ENCODE measurements at regions not wholly inside any gene's neighbourhood (a gene's known extent, or its start where the extent isn't known, plus 50 kb on each side); places are given as distances from the start of the nearest gene placed in this dataset.

- no peak for FAIRE-seq
- H3K4me2 ChIP-seq (ENCODE audit: insufficient read depth, low read length): no peak overlapping the region
- TF ChIP-seq CTCF (IDR thresholded peaks at IDR 0.05; ENCODE audit: extremely low read depth in 1 of 2, insufficient read depth in 1 of 2, low read depth in 1 of 2, low read length in 2 of 2) (no peak), JUN (IDR thresholded peaks at IDR 0.05; ENCODE audit: borderline replicate concordance, insufficient read depth, insufficient read length, low read depth) (no peak), FOS (IDR thresholded peaks at IDR 0.05; ENCODE audit: borderline replicate concordance, insufficient read depth, low read length) (no peak)
- DNase-seq (ENCODE audit: low read depth, low spot score): no peak
- no TSS peak for BruUV-seq (replicated peaks)
- no peaks in the 10 kb centered on the region for H3K9me1 ChIP-seq (replicated peaks; ENCODE audit: control insufficient read depth, extremely low read depth, insufficient read depth, low read length)
- no peaks in the 10 kb centered on the region for H3K27me3 ChIP-seq (ENCODE audit: control insufficient read depth in 2 of 2, insufficient read depth in 2 of 2, low read length in 2 of 2)
- dilution Hi-C loops (cut with MboI; ENCODE audit: extremely low pct_ligation_motif_present, low sequenced_read_pairs) (no loop called here), intact Hi-C loops (cut with micrococcal nuclease) (loop anchor here (5.0 to 10.0 kb wide), 2 partner anchors 316 to 736 kb away; no protein-coding TSS in a partner anchor)
- H3K4me3 ChIP-seq (replicated peaks in 1 of 3; ENCODE audit: insufficient read depth in 1 of 3, low read depth in 1 of 3, low read length in 3 of 3): no peak overlapping the region
- H3K9ac ChIP-seq (replicated peaks; ENCODE audit: extremely low read depth, insufficient read depth, low read length): no peak overlapping the region
- ChIA-PET POLR2A (no interaction called here), CTCF (interaction anchor here (0.8 to 1.5 kb wide), 4 partner anchors 8 to 326 kb away, joined by 3 to 5 read pairs (median 3); no protein-coding TSS in a partner anchor)
- H3K36me3 ChIP-seq (ENCODE audit: control insufficient read depth in 2 of 2, extremely low read depth in 1 of 2, insufficient read depth in 2 of 2, low read length in 2 of 2): no peaks in the 10 kb centered on the region
- H3K4me1 ChIP-seq (ENCODE audit: control insufficient read depth, extremely low read depth, insufficient read depth, low read length): no peaks in the 10 kb centered on the region
- H2AFZ ChIP-seq (ENCODE audit: low read depth, low read length): no peak overlapping the region
- no peaks in the 10 kb centered on the region for H4K20me1 ChIP-seq (replicated peaks; ENCODE audit: control insufficient read depth, extremely low read depth, insufficient read depth, low read length)
- no peaks in the 10 kb centered on the region for H3K79me2 ChIP-seq (ENCODE audit: control insufficient read depth, insufficient read depth, low read length)
- no peak overlapping the region for H3K27ac ChIP-seq (ENCODE audit: insufficient read depth, low read depth, low read length)
- H3K9me3 ChIP-seq (replicated peaks; ENCODE audit: control insufficient read depth, insufficient read depth, low read length): no peaks in the 10 kb centered on the region
Observed at GRCh38 chr9:109888695-109889094, 108.7 kb downstream of the PALM2AKAP2 start.

- intact Hi-C loops (cut with micrococcal nuclease): loop anchor here (5.0 to 10.0 kb wide), 2 partner anchors 317 to 735 kb away; no protein-coding TSS in a partner anchor
- no peaks in the 10 kb centered on the region for H4K20me1 ChIP-seq (replicated peaks; ENCODE audit: control insufficient read depth, extremely low read depth, insufficient read depth, low read length)
- no peak overlapping the region for H3K27ac ChIP-seq (ENCODE audit: insufficient read depth, low read depth, low read length)
- TF ChIP-seq FOS (IDR thresholded peaks at IDR 0.05; ENCODE audit: borderline replicate concordance, insufficient read depth, low read length) (no peak), POLR2A (IDR thresholded peaks at IDR 0.05; ENCODE audit: low read depth, low read length) (no peak), JUN (IDR thresholded peaks at IDR 0.05; ENCODE audit: borderline replicate concordance, insufficient read depth, insufficient read length, low read depth) (no peak), MYC (IDR thresholded peaks at IDR 0.05; ENCODE audit: low read depth, low read length) (no peak), GATA2 (IDR thresholded peaks at IDR 0.05; ENCODE audit: insufficient read depth, insufficient read length, low read depth, low read length) (no peak), CTCF (IDR thresholded peaks at IDR 0.05; ENCODE audit: extremely low read depth in 1 of 2, insufficient read depth in 1 of 2, low read depth in 1 of 2, low read length in 2 of 2) (no peak), POLR2AphosphoS5 (IDR thresholded peaks at IDR 0.05; ENCODE audit: insufficient read depth, low read depth, low read length) (no peak), EZH2 (IDR thresholded peaks at IDR 0.05; ENCODE audit: borderline replicate concordance, low read depth, low read length, severe bottlenecking) (no peak)
- TF ChIP-seq, protein P1, sequence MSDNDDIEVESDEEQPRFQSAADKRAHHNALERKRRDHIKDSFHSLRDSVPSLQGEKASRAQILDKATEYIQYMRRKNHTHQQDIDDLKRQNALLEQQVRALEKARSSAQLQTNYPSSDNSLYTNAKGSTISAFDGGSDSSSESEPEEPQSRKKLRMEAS (IDR thresholded peaks at IDR 0.05; ENCODE audit: insufficient read depth, insufficient read length): no peak
- FAIRE-seq (no peak), DNase-seq (ENCODE audit: low read depth, low spot score) (no peak)
- no peaks in the 10 kb centered on the region for H3K36me3 ChIP-seq (ENCODE audit: control insufficient read depth in 2 of 2, extremely low read depth in 1 of 2, insufficient read depth in 2 of 2, low read length in 2 of 2)
- no peaks in the 10 kb centered on the region for H3K27me3 ChIP-seq (ENCODE audit: control insufficient read depth in 2 of 2, insufficient read depth in 2 of 2, low read length in 2 of 2)
- no peaks in the 10 kb centered on the region for H3K79me2 ChIP-seq (ENCODE audit: control insufficient read depth, insufficient read depth, low read length)
- dilution Hi-C loops (cut with MboI; ENCODE audit: extremely low pct_ligation_motif_present, low sequenced_read_pairs): no loop called here
- no peak overlapping the region for H2AFZ ChIP-seq (ENCODE audit: low read depth, low read length)
- H3K9ac ChIP-seq (replicated peaks; ENCODE audit: extremely low read depth, insufficient read depth, low read length): no peak overlapping the region
- no peaks in the 10 kb centered on the region for H3K9me3 ChIP-seq (replicated peaks; ENCODE audit: control insufficient read depth, insufficient read depth, low read length)
- no peaks in the 10 kb centered on the region for H3K9me1 ChIP-seq (replicated peaks; ENCODE audit: control insufficient read depth, extremely low read depth, insufficient read depth, low read length)
- no TSS peak for BruUV-seq (replicated peaks)
- POLR2A ChIA-PET: no interaction called here
- H3K4me1 ChIP-seq (ENCODE audit: control insufficient read depth, extremely low read depth, insufficient read depth, low read length): no peaks in the 10 kb centered on the region
- H3K4me3 ChIP-seq (replicated peaks in 1 of 3; ENCODE audit: insufficient read depth in 1 of 3, low read depth in 1 of 3, low read length in 3 of 3): no peak overlapping the region
- H3K4me2 ChIP-seq (ENCODE audit: insufficient read depth, low read length): no peak overlapping the region
- CTCF ChIA-PET: interaction anchor here (0.6 to 0.8 kb wide), 2 partner anchors 294 to 1409 kb away, joined by 3 read pairs; no protein-coding TSS in a partner anchor
Observed at GRCh38 chr9:109889456-109889855, 109.5 kb downstream of the PALM2AKAP2 start.

Measured in endothelial cell of umbilical vein (primary cell).